ENCODE measurements at regions not wholly inside any gene's neighbourhood (a gene's known extent, or its start where the extent isn't known, plus 50 kb on each side); places are given as distances from the start of the nearest gene placed in this dataset.

DNA sequence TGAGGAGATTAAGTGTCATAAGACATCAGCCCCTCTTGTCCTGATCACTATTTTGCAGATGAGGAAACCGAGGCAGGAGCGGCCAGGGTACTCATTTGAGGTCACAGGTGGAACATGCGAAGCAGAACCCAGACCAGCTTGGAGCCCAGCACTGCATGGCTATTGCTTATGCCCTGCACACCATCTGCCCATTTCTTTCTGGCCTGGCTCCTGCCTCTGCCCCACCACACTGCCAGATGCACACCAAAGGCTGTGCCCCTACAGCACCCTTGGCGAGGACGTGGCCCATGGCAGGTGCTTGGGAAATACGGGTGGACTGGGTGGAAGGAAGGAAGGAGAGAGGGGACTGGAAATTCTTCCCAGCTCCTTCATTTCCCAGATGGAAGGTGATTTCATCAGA is 222.9 kb downstream of the CTTN start:
- TF ChIP-seq CTCF (IDR thresholded peaks at IDR 0.05), result no peak
- no peak for ATAC-seq (ENCODE audit: low FRiP score)
- no peak for DNase-seq (ENCODE audit: low spot score)

GRCh38 chr11:70622091-70622490 is 223.8 kb downstream of the CTTN start:
- DNase-seq (ENCODE audit: low spot score) (no peak), ATAC-seq (ENCODE audit: low FRiP score) (no peak)
- TF ChIP-seq CTCF (IDR thresholded peaks at IDR 0.05), result no peak

- no peak for DNase-seq (ENCODE audit: low spot score)
- TF ChIP-seq CTCF (IDR thresholded peaks at IDR 0.05), result no peak
- no peak for ATAC-seq (ENCODE audit: low FRiP score)
These were observed 225.7 kb downstream of the CTTN start for GRCh38 chr11:70623906-70624597.

GRCh38 chr11:70624598-70624993 is 226.3 kb downstream of the CTTN start:
- TF ChIP-seq CTCF (IDR thresholded peaks at IDR 0.05), result no peak
- DNase-seq (ENCODE audit: low spot score) (no peak), ATAC-seq (ENCODE audit: low FRiP score) (no peak)

- no peak for TF ChIP-seq CTCF (IDR thresholded peaks at IDR 0.05)
These were observed 226.7 kb downstream of the CTTN start for GRCh38 chr11:70625051-70625450.

DNA sequence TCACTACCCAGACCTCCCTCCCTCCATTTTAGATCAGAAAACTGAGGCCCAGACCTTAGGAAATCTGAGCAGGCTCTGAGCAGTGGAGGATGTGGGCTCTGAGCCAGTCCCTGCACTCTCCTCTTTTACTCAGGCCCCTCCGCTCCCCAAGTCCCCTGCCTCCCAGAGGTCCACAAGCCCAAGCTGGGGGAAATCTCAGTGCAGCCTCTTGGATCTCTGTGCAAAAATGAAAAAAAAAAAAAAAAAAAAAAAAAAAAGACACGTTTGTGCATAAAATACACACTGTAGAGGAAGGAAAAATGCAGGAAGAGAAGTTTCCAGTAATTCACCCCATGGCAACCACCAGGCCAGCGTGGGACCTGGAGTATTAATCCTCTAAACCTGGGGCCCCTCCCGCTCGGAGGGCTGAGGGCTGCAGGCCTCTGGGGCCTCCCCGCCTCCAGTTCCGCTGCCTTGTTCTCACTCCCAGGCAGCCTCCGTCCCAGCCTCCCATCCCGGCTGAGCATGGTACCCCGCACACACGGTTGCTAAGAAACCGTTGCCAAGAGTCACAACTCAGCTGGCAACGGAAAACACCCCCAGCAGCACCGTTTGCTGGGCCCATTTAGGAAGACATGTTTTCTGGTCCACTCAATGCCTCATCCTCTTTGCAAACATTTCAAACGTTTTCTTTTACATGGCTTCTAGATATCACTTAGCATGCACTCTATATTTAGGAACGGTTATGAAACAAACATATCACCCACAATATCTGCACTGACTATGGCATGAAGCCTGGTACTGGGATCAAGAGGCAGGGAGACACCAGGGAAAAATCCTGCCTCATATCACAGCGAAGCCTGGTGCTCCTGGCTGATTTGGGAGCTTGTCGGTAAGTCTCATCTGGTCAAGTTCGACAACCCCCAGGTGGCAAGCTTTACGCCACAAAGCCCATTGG is 227.5 kb downstream of the CTTN start:
- ATAC-seq (ENCODE audit: low FRiP score) (no peak), DNase-seq (ENCODE audit: low spot score) (no peak)
- TF ChIP-seq CTCF (IDR thresholded peaks at IDR 0.05), result no peak

More at GRCh38 chr11:70625051-70625450, 226.7 kb downstream of the CTTN start:
- DNase-seq (ENCODE audit: low spot score) (no peak), ATAC-seq (ENCODE audit: low FRiP score) (no peak)

All from omental fat pad (tissue), 3 donors.